ENCODE measurements at regions not wholly inside any gene's neighbourhood (a gene's known extent, or its start where the extent isn't known, plus 50 kb on each side); places are given as distances from the start of the nearest gene placed in this dataset.

- no peak overlapping the region for H3K9ac ChIP-seq
- TF ChIP-seq Cebpa-rat (IDR thresholded peaks at IDR 0.05): no peak
- H3K4me3 ChIP-seq: no peak overlapping the region
- no peaks in the 10 kb centered on the region for H3K27me3 ChIP-seq
- H3K27ac ChIP-seq: no peak overlapping the region
- H3K4me1 ChIP-seq: peaks cover 9% of the 10 kb centered on the region
- H3K4me2 ChIP-seq: no peak overlapping the region
- no peaks in the 10 kb centered on the region for H4K20me1 ChIP-seq
- H3K36me3 ChIP-seq: no peaks in the 10 kb centered on the region
- H3K9me3 ChIP-seq: no peaks in the 10 kb centered on the region
These were observed 312.3 kb downstream of the WDR72 start for GRCh38 chr15:53447053-53447574.

- Histone ChIP-seq H3K9me3 (no peaks in the 10 kb centered on the region), H3K27ac (no peak overlapping the region), H3K9ac (no peak overlapping the region), H4K20me1 (no peaks in the 10 kb centered on the region), H3K4me1 (peaks cover 9% of the 10 kb centered on the region), H3K4me3 (no peak overlapping the region), H3K27me3 (no peaks in the 10 kb centered on the region), H3K4me2 (no peak overlapping the region), H3K36me3 (no peaks in the 10 kb centered on the region)
- TF ChIP-seq Cebpa-rat (IDR thresholded peaks at IDR 0.05): no peak
These were observed 313.1 kb downstream of the WDR72 start for GRCh38 chr15:53446376-53446775.

GRCh38 chr15:53445531-53445930 lies 313.9 kb downstream of the WDR72 start:
- Histone ChIP-seq H3K27ac (no peak overlapping the region), H3K4me3 (no peak overlapping the region), H3K27me3 (no peaks in the 10 kb centered on the region), H3K9me3 (no peaks in the 10 kb centered on the region), H3K9ac (no peak overlapping the region), H3K4me2 (no peak overlapping the region), H4K20me1 (no peaks in the 10 kb centered on the region), H3K36me3 (no peaks in the 10 kb centered on the region), H3K4me1 (peaks cover 9% of the 10 kb centered on the region)
- TF ChIP-seq Cebpa-rat (IDR thresholded peaks at IDR 0.05): no peak

GRCh38 chr15:53437985-53438841 lies 321.2 kb downstream of the WDR72 start:
- no peak for TF ChIP-seq Cebpa-rat (IDR thresholded peaks at IDR 0.05)
- Histone ChIP-seq H3K9me3 (no peaks in the 10 kb centered on the region), H3K27ac (no peak overlapping the region), H3K4me2 (no peak overlapping the region), H3K9ac (no peak overlapping the region), H4K20me1 (no peaks in the 10 kb centered on the region), H3K4me1 (no peaks in the 10 kb centered on the region), H3K27me3 (no peaks in the 10 kb centered on the region), H3K4me3 (no peak overlapping the region), H3K36me3 (no peaks in the 10 kb centered on the region)

GRCh38 chr15:53437366-53437765 lies 322.1 kb downstream of the WDR72 start:
- no peak for TF ChIP-seq Cebpa-rat (IDR thresholded peaks at IDR 0.05)
- Histone ChIP-seq H3K9me3 (no peaks in the 10 kb centered on the region), H4K20me1 (no peaks in the 10 kb centered on the region)

GRCh38 chr15:53434174-53434678 lies 325.2 kb downstream of the WDR72 start:
- Histone ChIP-seq H3K9ac (no peak overlapping the region), H3K4me1 (no peaks in the 10 kb centered on the region), H4K20me1 (no peaks in the 10 kb centered on the region), H3K36me3 (no peaks in the 10 kb centered on the region), H3K9me3 (no peaks in the 10 kb centered on the region), H3K4me3 (no peak overlapping the region), H3K4me2 (no peak overlapping the region), H3K27me3 (no peaks in the 10 kb centered on the region), H3K27ac (no peak overlapping the region)
- TF ChIP-seq Cebpa-rat (IDR thresholded peaks at IDR 0.05): no peak

More at GRCh38 chr15:53437366-53437765, 322.1 kb downstream of the WDR72 start:
- Histone ChIP-seq H3K4me1 (no peaks in the 10 kb centered on the region), H3K27me3 (no peaks in the 10 kb centered on the region), H3K4me3 (no peak overlapping the region), H3K36me3 (no peaks in the 10 kb centered on the region), H3K27ac (no peak overlapping the region), H3K9ac (no peak overlapping the region), H3K4me2 (no peak overlapping the region)

- no peaks in the 10 kb centered on the region for H3K36me3 ChIP-seq
- no peaks in the 10 kb centered on the region for H3K27me3 ChIP-seq
- no peaks in the 10 kb centered on the region for H4K20me1 ChIP-seq
- H3K27ac ChIP-seq: no peak overlapping the region
- H3K9ac ChIP-seq: no peak overlapping the region
- H3K9me3 ChIP-seq: peaks cover 6% of the 10 kb centered on the region
- no peak overlapping the region for H3K4me2 ChIP-seq
- 0 out of 2 replicates have a peak, but pooled peaks cover 4% of the 10 kb centered on the region for H3K4me1 ChIP-seq
- no peak for TF ChIP-seq Cebpa-rat (IDR thresholded peaks at IDR 0.05)
- H3K4me3 ChIP-seq: no peak overlapping the region
These were observed 343.1 kb downstream of the WDR72 start for GRCh38 chr15:53416219-53416940.

GRCh38 chr15:53414167-53414566 lies 345.3 kb downstream of the WDR72 start:
- H3K4me1 ChIP-seq: 0 out of 2 replicates have a peak, but pooled peaks cover 4% of the 10 kb centered on the region
- H4K20me1 ChIP-seq: no peaks in the 10 kb centered on the region
- no peak overlapping the region for H3K4me2 ChIP-seq
- H3K27me3 ChIP-seq: no peaks in the 10 kb centered on the region
- no peak overlapping the region for H3K27ac ChIP-seq
- no peak overlapping the region for H3K9ac ChIP-seq
- no peak for TF ChIP-seq Cebpa-rat (IDR thresholded peaks at IDR 0.05)
- peaks cover 6% of the 10 kb centered on the region for H3K9me3 ChIP-seq
- H3K4me3 ChIP-seq: no peak overlapping the region
- no peaks in the 10 kb centered on the region for H3K36me3 ChIP-seq

GRCh38 chr15:53412542-53412941 lies 346.9 kb downstream of the WDR72 start:
- Histone ChIP-seq H3K9me3 (no peaks in the 10 kb centered on the region), H3K4me2 (no peak overlapping the region), H3K36me3 (no peaks in the 10 kb centered on the region), H3K27me3 (no peaks in the 10 kb centered on the region), H3K27ac (no peak overlapping the region), H4K20me1 (no peaks in the 10 kb centered on the region), H3K4me1 (0 out of 2 replicates have a peak, but pooled peaks cover 4% of the 10 kb centered on the region), H3K9ac (no peak overlapping the region), H3K4me3 (no peak overlapping the region)
- no peak for TF ChIP-seq Cebpa-rat (IDR thresholded peaks at IDR 0.05)
